ENCODE measurements at regions not wholly inside any gene's neighbourhood (a gene's known extent, or its start where the extent isn't known, plus 50 kb on each side); places are given as distances from the start of the nearest gene placed in this dataset.

DNA sequence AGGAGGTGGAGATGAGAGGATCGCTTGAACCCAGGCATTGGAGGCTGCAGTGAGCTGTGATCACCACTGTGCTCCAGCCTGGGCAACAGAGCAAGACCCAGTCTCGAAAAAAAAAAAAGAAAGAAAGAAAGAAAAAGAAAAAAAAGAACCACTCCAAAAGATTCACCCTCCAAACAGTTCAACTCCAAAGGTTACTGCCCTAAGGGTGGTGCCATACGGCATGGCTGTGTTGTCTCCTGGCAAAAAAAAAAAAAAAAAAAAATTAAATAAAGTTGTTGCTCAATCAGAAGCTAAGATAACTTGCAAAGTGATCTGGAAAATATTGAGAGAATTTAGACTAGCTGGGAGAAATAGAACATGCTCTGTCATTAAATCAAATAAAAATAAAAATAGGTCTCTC, 79.5 kb downstream of the KCTD15 start:
- no peak for DNase-seq (ENCODE audit: low read depth)
- H3K4me3 ChIP-seq (ENCODE audit: low read length), result no peak overlapping the region
- TF ChIP-seq, protein P1, sequence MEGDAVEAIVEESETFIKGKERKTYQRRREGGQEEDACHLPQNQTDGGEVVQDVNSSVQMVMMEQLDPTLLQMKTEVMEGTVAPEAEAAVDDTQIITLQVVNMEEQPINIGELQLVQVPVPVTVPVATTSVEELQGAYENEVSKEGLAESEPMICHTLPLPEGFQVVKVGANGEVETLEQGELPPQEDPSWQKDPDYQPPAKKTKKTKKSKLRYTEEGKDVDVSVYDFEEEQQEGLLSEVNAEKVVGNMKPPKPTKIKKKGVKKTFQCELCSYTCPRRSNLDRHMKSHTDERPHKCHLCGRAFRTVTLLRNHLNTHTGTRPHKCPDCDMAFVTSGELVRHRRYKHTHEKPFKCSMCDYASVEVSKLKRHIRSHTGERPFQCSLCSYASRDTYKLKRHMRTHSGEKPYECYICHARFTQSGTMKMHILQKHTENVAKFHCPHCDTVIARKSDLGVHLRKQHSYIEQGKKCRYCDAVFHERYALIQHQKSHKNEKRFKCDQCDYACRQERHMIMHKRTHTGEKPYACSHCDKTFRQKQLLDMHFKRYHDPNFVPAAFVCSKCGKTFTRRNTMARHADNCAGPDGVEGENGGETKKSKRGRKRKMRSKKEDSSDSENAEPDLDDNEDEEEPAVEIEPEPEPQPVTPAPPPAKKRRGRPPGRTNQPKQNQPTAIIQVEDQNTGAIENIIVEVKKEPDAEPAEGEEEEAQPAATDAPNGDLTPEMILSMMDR (conservative IDR thresholded peaks at IDR 0.05; ENCODE audit: low read depth, low read length), result no peak

DNA sequence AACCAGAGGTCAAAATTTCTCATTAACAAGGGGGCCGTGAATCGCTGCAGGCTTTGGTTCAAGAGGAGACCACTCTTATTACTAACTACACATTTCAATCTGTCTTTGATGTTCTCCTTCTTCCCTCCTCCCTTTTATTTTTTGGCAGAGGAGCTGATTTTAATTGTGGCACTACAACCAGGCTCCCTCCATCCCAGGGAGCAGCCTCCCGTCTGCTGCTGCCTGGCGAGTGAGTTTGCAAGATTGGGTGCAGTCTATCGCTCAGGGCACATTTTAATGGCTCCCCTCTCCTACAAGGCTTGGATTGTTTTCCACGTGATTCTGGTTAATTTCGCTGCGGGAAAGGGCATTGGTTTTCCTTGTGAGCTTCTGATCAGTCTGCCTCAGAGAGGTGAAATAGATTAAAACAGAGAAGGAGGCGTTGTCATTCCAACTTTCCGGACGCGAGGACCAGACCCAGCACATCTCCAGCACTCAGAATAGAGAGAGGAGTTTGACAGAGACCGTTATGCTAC, 81.4 kb downstream of the KCTD15 start:
- H3K4me3 ChIP-seq (ENCODE audit: low read length), result no peak overlapping the region
- TF ChIP-seq, protein P1 (conservative IDR thresholded peaks at IDR 0.05; ENCODE audit: low read depth, low read length), result no peak
- DNase-seq (ENCODE audit: low read depth), result no peak

DNA sequence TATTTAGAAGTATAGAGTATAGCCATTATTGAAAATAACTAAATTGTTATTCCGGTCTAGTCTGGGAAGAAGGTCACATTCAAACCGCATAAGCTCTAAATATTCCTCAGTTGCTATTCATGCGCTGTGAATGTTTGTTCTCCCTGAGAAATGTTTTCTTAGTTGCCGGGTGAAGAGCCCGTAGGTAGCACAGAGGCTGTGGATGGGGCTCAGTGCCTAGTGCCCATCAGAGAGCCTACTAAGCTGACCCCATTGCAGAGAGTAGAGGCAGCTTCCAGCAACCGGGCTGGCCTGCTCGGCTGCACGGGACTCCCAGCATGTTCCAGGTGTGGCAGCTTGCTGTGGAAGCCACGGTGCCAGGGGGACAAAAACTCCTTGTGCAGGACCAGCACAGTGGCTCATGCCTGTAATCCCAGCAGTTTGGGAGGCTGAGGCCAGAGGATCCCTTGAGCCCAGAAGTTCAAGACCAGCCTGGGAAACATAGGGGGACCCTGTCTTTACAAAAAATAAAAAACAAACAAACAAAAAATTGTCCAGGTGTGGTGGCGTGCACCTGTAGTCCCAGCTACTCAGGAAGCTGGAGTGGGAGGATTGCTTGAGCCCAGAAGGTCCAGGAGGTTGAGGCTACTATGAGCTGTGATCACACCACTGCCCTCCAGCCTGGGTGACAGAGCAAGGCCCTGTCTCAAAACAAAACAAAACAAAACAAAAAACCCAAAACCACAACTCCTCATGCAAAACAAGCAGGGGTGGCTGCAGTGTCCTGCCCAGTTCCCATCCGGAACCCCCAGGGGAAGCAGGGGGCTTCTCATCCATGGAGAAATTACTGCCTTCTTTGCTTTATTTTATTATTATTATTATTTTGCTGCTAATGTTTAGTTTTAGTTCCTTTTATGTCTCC, 82.5 kb downstream of the KCTD15 start:
- TF ChIP-seq, protein P1 (conservative IDR thresholded peaks at IDR 0.05; ENCODE audit: low read depth, low read length), result no peak
- H3K4me3 ChIP-seq (ENCODE audit: low read length), result no peak overlapping the region
- DNase-seq (ENCODE audit: low read depth), result no peak

DNA sequence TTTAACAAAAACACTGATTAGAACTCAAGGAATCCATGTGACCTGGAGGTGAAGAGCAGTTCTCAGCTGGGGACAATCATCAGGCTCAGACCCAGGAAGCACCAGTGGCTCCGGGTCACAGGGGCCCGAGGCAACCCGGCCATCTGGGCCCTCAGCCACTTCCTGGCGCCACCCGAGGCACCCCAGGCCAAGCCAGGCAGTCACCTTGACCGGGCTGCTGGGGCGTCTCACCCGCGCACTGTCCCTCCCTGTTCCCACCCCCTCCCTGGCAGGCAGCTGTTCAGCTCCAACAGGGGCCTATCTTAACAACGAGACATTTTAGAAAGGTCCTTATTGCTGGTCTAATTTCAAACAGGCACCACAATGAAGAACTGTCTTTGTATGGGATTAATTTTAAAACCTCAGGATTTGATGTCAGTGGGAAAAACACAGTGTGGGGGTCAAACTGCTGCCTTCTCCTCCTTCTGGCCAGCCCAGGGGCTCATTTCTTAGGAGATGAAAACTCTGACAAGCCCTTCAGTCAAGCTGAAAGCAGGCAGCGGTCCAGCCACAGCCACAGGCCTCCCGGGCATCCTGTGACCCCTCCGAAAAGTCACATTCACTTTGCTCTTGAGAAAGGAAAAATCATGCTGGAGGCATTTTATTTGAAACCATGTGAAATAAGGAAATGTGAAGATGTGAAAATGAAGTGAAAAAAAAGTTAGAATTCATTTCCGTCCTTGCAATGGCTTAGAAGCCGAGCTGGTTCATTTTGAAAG, 83.3 kb downstream of the KCTD15 start:
- DNase-seq (ENCODE audit: low read depth), result no peak
- TF ChIP-seq, protein P1 (conservative IDR thresholded peaks at IDR 0.05; ENCODE audit: low read depth, low read length), result no peak
- no peak overlapping the region for H3K4me3 ChIP-seq (ENCODE audit: low read length)

DNA sequence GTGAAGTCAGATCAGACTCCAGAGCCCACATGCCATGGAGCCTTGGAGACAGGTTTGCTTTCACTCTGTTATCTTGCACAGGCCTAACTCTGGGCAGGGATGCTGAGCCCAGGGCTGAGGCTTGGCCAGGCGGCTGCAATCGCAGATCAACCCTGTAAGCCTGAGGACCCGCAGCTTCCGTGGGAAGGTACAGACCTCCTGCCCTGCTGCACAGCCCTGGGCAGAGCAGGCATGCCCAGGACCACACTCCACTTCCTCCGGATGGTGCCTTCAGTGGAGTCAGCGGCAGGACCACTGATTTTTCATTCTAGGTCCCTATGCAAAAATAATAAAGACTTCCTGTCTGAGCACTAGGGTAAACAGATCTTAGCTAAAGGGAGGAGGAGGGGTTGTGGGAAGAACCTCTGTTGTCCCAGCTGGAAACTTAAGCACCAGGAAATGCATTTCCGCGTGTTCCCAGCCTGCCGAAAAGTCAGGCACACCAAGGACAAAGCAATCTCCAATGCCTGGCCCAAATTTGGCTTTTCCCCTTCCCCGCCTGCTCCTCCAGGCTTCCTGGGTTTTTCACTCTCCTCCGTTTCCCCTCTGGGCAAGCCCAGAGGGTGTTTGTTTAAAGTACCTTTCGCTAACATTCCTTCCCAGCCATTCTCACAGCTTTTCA, 87.3 kb downstream of the KCTD15 start:
- H3K4me3 ChIP-seq (ENCODE audit: low read length), result no peak overlapping the region
- TF ChIP-seq, protein P1 (conservative IDR thresholded peaks at IDR 0.05; ENCODE audit: low read depth, low read length), result no peak

DNA sequence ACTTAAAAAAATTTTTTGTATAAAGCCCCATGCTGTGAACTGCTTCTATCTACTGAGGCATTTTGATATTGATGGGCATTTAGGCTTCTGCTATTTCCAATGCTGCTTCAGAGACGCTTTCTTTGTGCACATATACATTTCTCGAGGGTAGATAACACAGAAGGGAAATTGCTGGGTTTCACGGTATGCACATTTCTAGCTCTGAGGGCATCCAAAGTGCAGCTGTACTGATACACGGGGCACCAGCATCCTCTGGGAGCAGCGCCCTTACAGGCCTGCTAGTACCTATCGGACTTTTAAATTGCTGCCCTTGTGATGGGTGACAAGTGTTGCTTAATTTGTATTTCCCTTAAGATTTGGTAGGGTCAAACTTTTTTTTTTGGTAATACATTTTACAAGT, 88.6 kb downstream of the KCTD15 start:
- H3K4me3 ChIP-seq (ENCODE audit: low read length), result no peak overlapping the region
- TF ChIP-seq, protein P1 (conservative IDR thresholded peaks at IDR 0.05; ENCODE audit: low read depth, low read length), result no peak
- DNase-seq (ENCODE audit: low read depth), result no peak

More for the DNA sequence above, 87.3 kb downstream of the KCTD15 start:
- no peak for DNase-seq (ENCODE audit: low read depth)
